Esophagus mucosa (tissue), 1 donor: ENCODE measurements at regions not wholly inside any gene's neighbourhood (a gene's known extent, or its start where the extent isn't known, plus 50 kb on each side); places are given as distances from the start of the nearest gene placed in this dataset.
"Not testable (repeated sequence)": the region's sequence is repeated elsewhere in the genome, so short reads cannot be mapped to it uniquely, and the experiment has no call there.

Source experiments
- ATAC-seq: fragments of 200-7000 bp; cut with Tn5 transposase; one replicate; pipeline ENCODE4 v1.9.1; 2020
- donor health status: DM: yes; HTN: yes; CAD: no.

DNA sequence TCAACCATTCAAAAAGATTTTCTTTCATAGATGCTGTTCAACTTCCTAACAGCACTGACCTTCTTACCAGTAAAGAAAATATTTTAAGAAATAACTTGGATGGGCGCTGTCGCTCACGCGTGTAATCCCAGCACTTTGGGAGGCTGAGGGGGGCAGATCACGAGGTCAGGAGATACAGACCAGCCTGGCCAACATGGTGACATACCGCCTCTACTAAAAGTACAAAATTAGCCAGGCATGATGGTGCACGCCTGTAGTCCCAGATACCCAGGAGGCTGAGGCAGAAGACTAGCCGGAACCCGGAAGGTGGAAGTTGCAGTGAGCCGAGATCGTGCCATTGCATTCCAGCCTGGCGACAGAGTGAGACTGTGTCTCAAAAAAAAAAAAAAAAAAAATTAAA is 865.7 kb upstream of the SLC10A2 start:
- ATAC-seq, result no peak

DNA sequence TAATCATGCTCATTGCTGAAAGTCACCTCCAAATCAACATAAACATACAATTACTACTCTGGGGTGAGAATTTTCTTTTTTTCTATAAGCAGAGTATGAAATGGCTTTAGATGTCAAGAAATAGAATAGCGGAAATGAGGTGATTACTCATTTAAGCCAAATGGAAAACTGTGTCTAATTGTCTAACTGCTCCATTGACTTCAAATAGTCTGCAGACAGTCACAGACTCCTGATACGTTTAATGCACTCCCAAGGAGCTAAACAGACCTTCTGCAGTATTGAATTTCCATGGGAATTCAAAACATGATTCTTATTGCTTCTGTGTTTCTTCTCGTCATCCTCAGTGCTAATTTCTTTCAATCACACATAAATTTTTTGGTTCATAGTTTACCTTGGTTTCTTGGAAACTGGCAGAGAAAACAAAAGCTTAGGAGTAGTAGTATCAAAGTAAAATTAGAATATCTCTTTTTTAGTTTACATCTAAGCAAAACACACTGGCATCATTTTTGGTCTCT is 865.2 kb upstream of the SLC10A2 start:
- no peak for ATAC-seq

DNA sequence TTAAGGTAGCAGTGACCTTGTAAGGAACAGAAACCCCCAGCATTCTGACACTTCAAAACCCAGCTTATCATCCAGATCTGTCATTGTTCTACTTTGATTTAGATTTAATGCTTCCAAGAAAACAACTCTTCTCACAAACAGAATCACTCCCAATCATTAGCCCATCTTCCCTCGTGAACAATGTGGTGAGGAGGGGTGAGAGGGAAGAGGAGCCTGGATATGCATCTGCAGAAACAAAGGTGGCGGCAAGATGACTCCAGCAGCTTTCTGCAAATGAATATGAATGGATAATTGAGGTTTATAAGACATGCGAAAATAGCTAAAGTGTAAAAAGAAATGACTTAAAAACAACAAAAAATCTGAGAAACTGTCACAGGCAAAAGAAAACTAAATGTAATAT is 859.9 kb upstream of the SLC10A2 start:
- ATAC-seq, result no peak

DNA sequence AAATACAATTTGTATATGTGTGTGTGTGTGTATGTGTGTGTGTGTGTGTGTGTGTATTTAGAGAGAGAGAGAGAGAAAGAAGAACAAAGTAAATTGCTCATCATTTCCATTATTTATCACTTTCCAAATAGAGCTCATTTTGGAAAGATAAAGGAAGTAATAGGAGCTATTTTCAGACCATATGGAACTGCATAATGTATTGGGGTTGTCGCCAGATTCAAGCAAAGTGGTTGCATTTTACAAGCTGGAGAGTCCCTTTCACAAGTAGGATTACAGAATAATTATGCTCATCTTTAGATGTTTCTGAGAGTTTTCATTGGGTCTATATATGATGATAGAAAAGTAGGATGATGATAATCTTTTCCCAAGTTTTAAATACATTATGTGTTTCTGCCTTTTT is 842.7 kb upstream of the SLC10A2 start:
- no peak for ATAC-seq

DNA sequence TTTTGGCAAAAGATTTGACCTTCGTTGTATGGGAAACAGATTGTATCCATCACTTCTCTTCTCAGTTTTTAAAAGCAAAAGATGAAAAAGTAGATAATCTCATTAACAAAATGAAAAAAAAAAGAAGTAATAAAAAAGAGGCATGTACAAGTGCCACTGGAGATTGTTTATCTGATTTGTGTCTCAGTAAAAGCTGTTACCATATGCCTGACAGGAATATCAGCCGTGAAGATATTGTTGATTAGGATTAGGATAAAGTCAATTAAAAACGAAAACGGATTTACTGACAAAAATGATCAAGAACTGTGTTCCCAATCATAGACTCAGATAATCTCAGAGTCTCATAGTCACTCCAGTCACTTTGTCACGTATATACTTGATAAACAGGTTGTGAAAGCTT is 842.1 kb upstream of the SLC10A2 start:
- ATAC-seq, result no peak

DNA sequence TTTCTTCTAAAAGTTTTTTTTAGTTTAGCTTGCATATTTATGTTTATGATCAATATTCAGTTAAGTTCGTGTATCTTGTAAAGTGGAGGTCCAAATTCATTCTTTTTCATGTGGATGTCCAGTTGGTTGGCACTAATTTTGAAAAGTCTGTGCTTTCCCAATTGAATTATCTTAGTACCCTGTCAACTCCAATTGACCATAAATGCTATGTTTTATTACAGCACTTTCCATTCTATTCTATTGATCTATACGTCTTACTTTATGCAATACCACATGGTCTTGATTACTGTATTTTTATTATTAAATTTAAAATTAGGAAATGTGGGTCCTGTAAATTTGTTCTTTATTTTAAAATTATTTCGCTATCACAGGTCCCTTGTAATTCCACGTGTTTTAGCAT is 837.6 kb upstream of the SLC10A2 start:
- ATAC-seq, result no peak

DNA sequence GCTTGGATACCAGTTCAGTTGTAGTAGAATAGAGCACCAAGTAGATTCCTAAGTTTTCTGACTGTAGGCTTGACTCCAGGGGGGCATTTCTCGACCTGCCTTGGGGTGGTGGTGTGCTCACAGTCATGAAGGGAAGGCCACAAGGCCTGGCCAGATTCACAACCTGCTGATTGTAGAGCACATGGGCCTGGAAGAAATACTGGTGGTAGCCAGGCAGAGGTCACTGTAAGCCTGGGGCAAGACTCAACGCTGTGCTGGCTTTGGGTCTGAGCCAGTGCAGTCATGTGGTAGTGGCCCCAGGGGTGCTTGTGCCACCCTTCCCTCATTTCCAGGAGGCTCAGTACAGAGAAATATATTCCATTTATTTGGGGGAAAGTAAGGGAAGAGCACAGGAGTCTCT is 832.3 kb upstream of the SLC10A2 start:
- no peak for ATAC-seq

DNA sequence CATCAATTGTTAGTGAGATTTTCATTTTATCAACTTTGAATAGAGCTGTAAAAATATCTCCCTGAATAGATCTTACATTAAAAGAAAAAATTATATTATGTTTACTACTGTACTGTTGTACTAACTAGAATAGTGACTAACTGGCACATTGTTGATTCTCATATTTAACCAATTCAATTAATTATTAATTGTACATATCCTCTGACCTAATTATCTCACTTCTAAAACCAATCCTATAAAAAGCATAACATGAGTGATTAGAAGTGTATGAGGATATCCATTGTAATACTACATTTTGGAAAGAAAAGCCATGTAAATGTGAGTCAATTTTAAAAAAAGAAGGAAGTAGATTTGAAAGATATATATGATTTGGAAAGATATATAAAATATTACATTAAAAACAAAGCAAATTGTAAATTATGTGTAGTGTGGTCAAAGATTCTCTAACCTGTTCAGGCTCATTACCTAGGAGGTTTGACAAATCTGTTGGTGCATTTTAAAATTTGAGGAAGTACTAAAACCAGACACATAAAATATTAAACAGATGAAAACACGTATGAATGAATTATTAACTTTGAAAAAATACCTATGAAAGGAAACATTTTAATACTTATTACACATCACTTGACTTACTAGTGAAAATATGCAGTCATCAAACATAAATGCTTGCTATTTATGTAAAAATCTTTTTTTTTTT is 829.8 kb upstream of the SLC10A2 start:
- ATAC-seq, result no peak

DNA sequence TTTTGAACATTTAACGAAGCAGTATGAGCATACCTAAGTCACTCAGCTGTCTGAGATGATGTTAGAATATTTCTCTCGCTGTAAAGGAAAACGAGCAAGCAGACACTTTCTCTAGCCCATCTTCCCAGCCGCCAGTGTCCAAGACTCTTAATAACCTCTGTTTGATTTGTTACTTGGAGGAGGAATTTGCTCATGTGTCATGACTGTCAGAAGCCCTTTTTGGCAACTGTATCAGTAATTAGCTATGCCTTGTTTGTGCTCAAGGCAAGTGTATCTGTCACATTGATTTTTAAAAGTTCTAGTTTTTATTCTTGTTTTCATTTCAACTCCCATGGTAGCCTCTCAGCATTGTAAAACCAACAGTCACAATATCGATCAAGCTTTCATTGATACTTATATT is 828.4 kb upstream of the SLC10A2 start:
- no peak for ATAC-seq

DNA sequence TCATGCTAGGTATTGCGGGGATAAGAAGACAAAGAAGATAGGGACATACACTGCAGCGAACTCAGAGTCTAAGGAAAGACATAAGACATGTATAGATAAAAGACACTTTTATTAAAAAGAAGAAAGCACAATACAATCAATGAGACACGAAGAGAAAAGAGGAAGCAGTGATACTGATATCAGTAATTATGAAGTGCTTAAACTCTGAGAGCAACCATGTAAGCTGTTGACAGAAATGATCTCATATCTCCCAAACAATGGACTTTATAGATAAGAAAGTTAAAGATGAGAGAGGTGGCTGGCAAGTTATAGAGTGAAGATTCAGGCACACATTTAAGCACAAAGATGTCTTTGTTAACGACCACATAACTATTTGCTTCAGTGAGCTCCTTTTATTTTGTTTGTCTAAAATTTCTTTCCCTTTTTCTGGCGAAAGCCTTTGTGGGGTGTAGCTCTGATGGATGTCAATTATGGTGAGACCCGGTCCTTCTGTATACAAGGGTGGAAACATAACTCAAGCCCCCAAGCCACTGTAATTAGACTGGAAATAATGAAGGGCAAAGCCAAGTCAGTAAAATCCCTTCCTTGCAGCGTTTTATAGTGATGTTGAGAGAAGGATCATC is 818.0 kb upstream of the SLC10A2 start:
- no peak for ATAC-seq

DNA sequence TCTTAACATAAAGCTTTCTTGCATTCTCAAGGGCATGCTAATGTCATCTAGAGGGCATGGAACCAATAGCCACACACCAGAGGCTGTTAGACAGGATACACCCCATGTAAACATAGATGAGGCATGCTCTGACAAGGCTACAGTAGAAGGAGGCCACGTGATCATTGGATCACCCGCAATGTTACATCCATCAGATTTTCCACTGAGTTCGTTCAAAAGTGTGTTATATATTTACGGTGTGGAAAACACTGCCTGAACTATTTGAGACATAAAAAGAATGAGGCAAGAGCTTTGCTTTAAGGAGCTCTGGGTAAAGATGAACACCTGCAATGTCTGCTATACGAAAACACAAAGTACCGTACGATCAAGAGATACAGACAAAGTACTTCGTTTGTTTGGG is 817.5 kb upstream of the SLC10A2 start:
- ATAC-seq, result no peak

DNA sequence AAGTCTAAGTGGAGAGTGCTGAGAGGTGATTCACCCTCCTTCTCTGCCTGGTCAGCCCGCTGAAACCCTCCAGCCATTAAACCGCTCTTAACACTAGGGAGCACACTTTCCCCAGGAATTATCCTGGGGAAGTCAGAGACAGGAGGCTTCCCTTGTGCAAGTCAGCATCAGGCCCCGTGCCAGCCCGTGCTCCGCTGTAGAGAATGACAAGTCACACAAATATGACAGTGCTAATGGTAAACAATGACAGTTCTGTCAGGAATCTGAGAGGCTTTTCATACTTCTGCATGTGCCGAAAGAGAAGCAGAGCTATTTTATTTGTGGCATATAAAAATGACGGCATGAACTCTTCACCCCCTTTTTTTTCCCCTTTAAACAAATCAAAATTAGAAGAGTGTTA is 816.9 kb upstream of the SLC10A2 start:
- ATAC-seq, result peak; percentile 88

DNA sequence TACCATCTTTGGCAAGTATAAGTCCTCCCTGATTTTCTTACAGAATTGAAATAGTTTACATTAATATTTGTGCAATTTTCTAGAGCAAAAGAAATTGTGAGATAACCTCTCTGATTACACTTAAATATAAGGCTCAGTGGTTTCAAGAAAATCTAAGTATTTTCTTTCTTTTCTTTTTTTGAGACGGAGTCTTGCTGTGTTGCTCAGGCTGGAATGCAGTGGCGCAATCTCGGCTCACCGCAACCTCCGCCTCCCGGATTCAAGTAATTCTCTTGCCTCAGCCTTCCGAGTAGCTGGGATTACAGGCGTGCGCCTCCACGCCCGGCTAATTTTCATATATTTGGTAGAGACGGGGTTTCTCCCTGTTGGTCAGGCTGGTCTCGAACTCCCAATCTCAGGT is 813.9 kb upstream of the SLC10A2 start:
- ATAC-seq, result not testable (repeated sequence)

DNA sequence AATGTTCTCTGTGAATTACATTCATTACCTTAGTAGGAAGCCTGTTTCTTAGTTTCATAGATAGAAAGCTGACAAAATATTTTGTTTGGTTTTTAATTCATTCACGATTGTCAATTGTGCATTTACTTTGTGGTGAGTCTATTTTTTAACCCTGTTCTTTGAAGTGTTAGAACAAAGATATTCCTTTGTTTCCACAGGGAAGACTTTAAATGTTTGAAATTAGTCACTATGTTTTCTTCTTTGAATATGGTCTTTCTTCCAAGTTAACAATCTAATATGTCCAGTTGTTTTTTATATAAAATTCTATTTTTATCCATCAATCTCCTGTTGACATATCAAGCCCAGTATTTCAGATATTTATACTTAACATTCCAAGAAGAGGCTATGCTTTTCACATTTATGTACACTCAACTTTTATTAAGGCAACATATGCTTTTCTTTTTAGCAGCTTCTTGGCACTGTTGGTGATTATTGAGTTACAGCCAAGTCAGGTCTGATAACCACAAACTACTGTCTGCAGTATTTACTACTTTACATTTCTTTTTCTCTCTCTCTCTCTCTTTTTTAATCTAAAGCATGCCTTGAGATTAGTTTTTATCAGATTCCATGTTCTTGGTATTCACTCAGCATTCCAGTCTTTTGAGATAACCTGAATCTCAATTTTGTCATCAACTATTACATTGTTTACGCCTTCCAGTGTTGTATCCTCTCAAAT is 812.8 kb upstream of the SLC10A2 start:
- no peak for ATAC-seq

DNA sequence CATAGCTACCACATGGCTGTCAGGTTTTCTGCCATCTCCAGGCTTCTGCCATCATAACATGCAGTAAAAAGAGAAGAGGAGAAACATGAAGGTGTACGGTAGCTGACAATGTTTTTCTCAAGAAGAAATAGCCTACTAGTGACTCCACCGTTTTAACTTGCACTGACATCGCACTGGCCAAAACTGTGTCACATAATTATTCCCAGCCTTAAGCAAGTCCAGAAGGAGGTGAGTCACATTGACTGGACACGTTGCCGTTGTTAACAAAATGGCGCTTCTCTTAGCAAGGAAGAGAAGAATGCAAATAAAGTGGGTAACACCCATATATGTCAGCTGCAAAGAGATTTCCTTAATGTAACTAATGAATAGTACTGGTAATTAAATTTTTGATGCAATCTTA is 810.4 kb upstream of the SLC10A2 start:
- no peak for ATAC-seq

DNA sequence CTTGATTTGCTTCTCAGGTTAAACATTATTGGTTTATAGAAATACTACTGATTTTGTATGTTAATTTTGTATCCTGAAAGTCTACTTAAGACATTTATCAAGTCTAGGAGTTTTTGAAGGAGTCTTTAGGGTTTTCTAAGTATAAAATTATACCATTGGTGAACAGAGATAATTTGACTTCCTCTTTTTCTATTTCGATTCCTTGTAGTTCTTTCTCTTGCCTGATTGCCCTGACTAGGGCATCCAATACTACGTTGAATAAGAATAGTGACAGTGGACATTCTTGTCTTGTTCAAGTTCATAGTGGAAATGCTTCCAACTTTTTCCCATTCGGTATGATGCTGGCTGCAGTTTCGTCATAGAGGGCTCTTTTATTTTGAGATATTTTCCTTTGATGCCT is 807.5 kb upstream of the SLC10A2 start:
- no peak for ATAC-seq

DNA sequence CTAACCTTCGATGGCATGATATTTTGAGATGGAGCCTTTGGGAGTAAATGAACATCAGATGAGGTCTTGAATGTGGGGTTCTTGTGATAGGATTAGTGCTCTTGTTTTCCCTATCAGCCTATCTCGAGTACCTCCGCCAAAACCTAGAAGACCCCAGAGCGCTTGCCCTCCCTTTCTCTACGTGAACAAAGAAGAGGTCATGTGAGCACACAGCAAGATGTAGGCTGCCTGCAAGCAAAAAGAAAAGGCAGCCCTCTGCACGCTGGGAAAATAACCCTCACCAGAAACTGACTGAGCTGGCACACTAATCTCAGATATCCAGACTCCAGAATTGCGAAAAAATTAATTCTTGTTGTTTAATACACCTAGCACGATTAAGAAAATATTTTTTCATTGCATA is 799.8 kb upstream of the SLC10A2 start:
- no peak for ATAC-seq

DNA sequence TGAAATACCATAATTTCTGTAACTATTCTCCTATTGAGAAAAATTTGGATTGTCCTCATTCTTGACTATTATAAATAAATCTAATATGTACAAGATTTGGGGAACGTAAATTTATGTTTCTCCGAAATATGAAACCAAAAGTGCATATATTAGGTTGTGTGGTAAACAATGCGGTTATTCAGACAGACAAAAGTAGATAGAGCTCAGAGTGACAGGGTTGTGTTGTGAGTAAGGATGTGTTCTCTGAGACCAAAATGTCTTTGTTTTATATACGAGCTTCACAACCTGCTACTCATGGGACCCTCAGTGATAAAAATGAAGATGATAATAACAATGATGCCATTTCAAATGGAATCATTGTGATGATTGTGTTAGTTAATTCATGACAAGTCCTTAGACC is 796.3 kb upstream of the SLC10A2 start:
- no peak for ATAC-seq

DNA sequence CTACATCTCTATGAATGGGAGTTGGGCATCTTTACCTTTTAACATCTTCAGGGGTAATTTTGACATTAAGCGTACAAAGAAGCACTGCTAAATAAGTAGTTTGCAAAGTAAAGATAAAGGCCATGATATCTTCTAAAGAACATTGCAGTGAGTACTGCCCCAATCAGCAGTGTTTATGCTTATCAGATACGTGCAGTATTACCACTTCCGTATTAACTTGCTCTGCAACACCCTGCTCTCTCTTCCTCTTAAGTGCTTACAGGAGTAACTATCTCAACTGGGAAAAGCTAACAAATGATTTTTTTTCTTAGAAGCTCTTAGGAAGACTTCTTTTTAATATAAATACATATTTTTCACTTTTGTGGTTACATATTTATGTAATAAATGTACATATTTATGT is 793.7 kb upstream of the SLC10A2 start:
- no peak for ATAC-seq

DNA sequence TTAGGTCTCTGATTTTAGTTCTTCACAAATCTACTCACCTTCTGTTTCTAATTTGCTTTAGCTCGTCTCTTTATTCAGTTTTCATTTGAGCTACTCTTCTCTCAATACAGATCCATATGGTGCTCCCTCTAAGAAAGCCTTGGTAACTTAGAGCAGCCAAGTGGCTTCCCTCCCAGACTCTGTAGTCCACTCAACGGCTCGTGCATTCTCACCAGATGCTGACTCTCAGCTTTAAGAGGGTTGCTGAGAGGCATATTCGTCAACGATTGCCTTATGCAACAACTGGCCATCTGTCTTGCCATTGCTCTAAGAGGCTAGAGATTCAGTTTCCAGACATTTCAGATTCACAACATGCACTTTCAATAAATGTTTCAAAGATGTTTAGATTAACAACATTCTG is 785.8 kb upstream of the SLC10A2 start:
- no peak for ATAC-seq

DNA sequence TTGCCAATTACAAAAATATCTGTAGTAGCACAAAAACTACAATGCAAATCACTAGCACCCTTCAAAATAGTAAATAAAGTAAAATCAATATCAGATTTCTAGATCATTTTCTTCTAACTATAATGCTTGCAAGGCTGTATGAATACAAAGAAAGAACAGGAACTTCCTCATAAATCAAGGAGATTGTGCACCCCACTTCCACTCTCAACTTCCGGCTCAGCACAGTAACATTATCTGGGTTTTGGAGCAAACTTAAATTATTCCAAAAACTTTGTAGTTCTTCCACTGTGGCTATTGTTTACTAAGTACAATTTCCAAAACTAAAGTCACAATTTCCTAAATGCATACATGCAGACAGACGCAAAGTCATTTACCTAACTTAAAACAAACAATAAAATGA is 778.3 kb upstream of the SLC10A2 start:
- no peak for ATAC-seq

DNA sequence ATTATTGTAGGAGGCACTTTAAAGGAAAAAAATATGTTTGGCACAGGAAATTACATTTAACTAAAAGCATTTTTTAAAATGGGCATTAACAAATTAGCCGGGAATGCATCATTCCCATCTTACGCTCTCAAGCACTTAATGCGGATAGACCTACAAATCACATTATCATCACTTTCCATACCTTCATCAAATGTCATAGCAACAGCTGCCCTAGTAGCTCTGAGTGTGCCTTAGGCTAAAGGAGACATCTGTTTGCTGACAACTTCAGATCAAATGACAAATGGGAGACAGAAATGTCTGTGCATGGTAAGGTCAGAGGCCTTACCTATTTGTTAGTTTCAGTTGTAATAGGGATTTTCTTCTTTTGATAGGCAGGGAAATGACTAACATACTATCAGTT is 773.2 kb upstream of the SLC10A2 start:
- ATAC-seq, result no peak

DNA sequence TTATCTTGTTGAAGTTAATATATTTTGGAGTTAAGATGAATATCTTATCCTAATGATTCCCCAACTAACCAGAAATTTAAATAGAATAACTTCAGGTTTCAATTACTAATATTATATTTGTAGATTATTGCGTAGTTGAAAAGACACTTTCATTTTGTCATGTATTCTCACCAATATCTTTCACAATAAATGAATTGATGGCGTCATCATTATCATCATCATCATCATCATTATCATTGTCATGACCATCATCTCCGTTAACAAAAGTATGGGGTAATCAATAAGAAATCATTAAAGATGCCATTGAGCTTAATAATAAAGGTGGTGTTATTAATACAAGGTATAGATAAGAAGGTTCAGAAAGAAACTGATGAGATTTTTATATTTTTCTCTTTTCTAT is 768.8 kb upstream of the SLC10A2 start:
- no peak for ATAC-seq

DNA sequence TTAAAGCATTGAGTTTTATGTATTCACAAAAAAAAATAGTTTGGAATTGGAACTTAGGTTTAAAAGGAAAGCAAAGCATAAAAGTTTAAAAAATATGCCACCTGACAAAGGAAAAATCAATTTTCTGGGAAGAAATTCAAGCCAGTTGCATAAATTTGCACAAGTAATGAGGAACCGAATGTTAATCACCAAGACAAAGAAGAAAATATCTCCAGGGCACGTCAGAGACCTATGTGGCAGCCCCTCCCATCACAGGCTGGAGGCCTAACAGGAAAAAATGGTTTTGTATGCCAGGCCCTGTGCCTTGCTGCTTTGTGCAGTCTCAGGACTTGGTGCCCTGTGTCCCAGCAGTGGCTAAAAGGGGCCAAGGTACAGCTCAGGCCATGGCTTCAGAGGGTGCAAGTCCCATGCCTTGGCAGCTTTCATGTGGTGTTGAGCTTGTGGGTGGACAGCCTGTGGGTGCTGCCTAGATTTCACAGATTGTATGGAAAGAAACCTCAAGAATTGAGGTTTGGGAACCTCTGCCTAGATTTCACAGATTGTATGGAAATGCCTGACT is 767.2 kb upstream of the SLC10A2 start:
- no peak for ATAC-seq
